ENCODE measurements at regions not wholly inside any gene's neighbourhood (a gene's known extent, or its start where the extent isn't known, plus 50 kb on each side); places are given as distances from the start of the nearest gene placed in this dataset.

DNA sequence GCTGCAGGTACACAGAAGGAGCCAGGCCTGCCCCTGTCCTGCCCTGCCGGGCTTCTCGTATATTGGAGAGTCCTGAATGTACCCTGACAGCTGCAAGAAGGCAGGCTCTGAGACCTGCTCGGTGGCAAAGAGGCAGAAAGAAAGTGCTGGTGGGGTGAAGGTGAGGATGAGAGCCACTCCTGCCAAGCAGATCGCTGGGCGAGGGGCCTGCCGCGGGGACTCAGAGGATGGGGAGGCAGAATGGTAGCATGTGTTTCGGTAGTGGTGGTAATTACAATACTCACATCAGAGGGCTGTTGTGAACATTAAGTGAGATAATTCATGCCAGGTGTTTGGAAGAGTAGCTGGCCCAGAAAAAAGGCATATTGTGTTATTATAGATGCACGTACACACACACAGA is 56.6 kb upstream of the SLC22A23 start:
- no peak for TF ChIP-seq GATA2 (CRISPR knock-in tag; IDR thresholded peaks at IDR 0.05)
- TF ChIP-seq, protein P1, sequence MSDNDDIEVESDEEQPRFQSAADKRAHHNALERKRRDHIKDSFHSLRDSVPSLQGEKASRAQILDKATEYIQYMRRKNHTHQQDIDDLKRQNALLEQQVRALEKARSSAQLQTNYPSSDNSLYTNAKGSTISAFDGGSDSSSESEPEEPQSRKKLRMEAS (IDR thresholded peaks at IDR 0.05; ENCODE audit: low read depth), result no peak
- TF ChIP-seq RFX5 (IDR thresholded peaks at IDR 0.05; ENCODE audit: low read length), result no peak
- no peak for TF ChIP-seq CTCF (IDR thresholded peaks at IDR 0.05)
- no peak for TF ChIP-seq POLR2AphosphoS5 (IDR thresholded peaks at IDR 0.05; ENCODE audit: low read depth, low read length)
- no peak for TF ChIP-seq REST (IDR thresholded peaks at IDR 0.05; ENCODE audit: low read depth, low read length)
- TF ChIP-seq EZH2phosphoT487 (IDR thresholded peaks at IDR 0.05; ENCODE audit: borderline replicate concordance, low read depth), result no peak

All from SK-N-SH (cell line).